ENCODE measurements at regions not wholly inside any gene's neighbourhood (a gene's known extent, or its start where the extent isn't known, plus 50 kb on each side); places are given as distances from the start of the nearest gene placed in this dataset.

DNA sequence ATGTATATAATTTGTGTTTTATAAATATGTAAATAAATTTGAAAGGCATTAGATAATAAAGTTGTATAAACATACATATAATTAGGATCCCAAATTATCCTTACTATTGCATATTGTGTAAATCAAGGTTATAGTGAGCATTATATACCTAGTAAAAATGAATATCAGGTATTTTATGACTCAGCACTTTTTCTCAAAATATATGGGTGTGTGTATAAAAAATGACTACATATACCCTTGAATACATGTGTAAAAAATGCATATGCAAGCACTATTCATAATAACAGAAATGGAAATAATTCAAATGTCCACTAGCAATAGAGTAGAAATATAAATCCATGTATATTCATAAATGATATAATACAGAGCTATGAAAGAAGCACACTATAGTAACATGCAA, 870.9 kb upstream of the CNTNAP5 start:
- no peak for DNase-seq
- intact Hi-C loops (cut with DNase I): no loop called here
- TF ChIP-seq CTCF (IDR thresholded peaks at IDR 0.05): no peak
- Histone ChIP-seq H3K27ac (no peak overlapping the region), H3K9me3 (no peaks in the 10 kb centered on the region), H3K36me3 (ENCODE audit: insufficient read depth in 1 of 2, low read depth in 1 of 2) (no peaks in the 10 kb centered on the region), H3K4me3 (no peak overlapping the region), H3K4me1 (no peaks in the 10 kb centered on the region), H3K27me3 (ENCODE audit: insufficient read depth in 3 of 3, low read length in 2 of 3) (no peaks in the 10 kb centered on the region)
- no peak for ATAC-seq

- Histone ChIP-seq H3K27me3 (ENCODE audit: insufficient read depth in 3 of 3, low read length in 2 of 3) (no peaks in the 10 kb centered on the region), H3K36me3 (ENCODE audit: insufficient read depth in 1 of 2, low read depth in 1 of 2) (no peaks in the 10 kb centered on the region), H3K4me1 (no peaks in the 10 kb centered on the region), H3K4me3 (no peak overlapping the region), H3K9me3 (no peaks in the 10 kb centered on the region), H3K27ac (no peak overlapping the region)
- 63 to 77% (median 74%) methylated on average over 3 of the region's 3 CpGs for WGBS, 3 donors
- ATAC-seq: no peak
- intact Hi-C loops (cut with DNase I): no loop called here
- TF ChIP-seq CTCF (IDR thresholded peaks at IDR 0.05): no peak
- DNase-seq: no peak
Measured at GRCh38 chr2:123157016-123157415, 868.1 kb upstream of the CNTNAP5 start.

GRCh38 chr2:123162400-123163016, 862.6 kb upstream of the CNTNAP5 start:
- intact Hi-C loops (cut with DNase I): no loop called here
- DNase-seq: no peak
- 70 to 73% (median 72%) methylated on average over 1 of the region's 1 CpG for WGBS, 3 donors
- Histone ChIP-seq H3K4me1 (no peaks in the 10 kb centered on the region), H3K4me3 (no peak overlapping the region), H3K27ac (no peak overlapping the region), H3K36me3 (ENCODE audit: insufficient read depth in 1 of 2, low read depth in 1 of 2) (no peaks in the 10 kb centered on the region), H3K9me3 (no peaks in the 10 kb centered on the region), H3K27me3 (ENCODE audit: insufficient read depth in 3 of 3, low read length in 2 of 3) (no peaks in the 10 kb centered on the region)
- ATAC-seq: no peak
- no peak for TF ChIP-seq CTCF (IDR thresholded peaks at IDR 0.05)

GRCh38 chr2:123163398-123163797, 861.7 kb upstream of the CNTNAP5 start:
- intact Hi-C loops (cut with DNase I): no loop called here
- ATAC-seq (no peak), DNase-seq (no peak)
- WGBS, 3 donors: 12 to 20% (median 17%) methylated on average over 2 of the region's 2 CpGs
- no peak overlapping the region for H3K27ac ChIP-seq
- H3K27me3 ChIP-seq (ENCODE audit: insufficient read depth in 3 of 3, low read length in 2 of 3): no peaks in the 10 kb centered on the region
- TF ChIP-seq CTCF (IDR thresholded peaks at IDR 0.05): no peak
- no peaks in the 10 kb centered on the region for H3K4me1 ChIP-seq
- H3K36me3 ChIP-seq (ENCODE audit: insufficient read depth in 1 of 2, low read depth in 1 of 2): no peaks in the 10 kb centered on the region
- H3K9me3 ChIP-seq: no peaks in the 10 kb centered on the region
- H3K4me3 ChIP-seq: no peak overlapping the region

DNA sequence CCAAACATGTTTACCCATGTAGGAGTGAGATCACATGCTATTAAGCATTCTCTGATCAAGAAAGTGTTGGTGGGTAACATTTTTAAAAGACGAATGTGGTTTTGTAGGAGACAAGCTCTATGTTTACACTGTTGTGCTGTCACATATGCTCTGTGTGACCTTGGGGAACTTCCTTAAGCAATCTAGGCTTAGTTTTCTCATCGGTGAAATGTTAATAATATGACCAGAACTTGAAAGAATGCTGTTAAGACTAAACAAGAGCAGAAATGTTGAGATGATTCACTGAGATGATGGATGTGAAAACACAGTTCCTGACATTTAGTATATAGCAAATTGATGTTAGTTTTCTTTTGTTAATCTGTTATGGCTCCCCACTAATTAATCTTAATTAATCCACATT, 860.9 kb upstream of the CNTNAP5 start:
- no peak overlapping the region for H3K4me3 ChIP-seq
- ATAC-seq: no peak
- no peak overlapping the region for H3K27ac ChIP-seq
- no peak for TF ChIP-seq CTCF (IDR thresholded peaks at IDR 0.05)
- no peak for DNase-seq
- H3K27me3 ChIP-seq (ENCODE audit: insufficient read depth in 3 of 3, low read length in 2 of 3): no peaks in the 10 kb centered on the region
- intact Hi-C loops (cut with DNase I): no loop called here
- WGBS, 3 donors: 55 to 64% (median 59%) methylated on average over 2 of the region's 2 CpGs
- no peaks in the 10 kb centered on the region for H3K36me3 ChIP-seq (ENCODE audit: insufficient read depth in 1 of 2, low read depth in 1 of 2)
- no peaks in the 10 kb centered on the region for H3K4me1 ChIP-seq
- no peaks in the 10 kb centered on the region for H3K9me3 ChIP-seq
